ENCODE measurements at regions not wholly inside any gene's neighbourhood (a gene's known extent, or its start where the extent isn't known, plus 50 kb on each side); places are given as distances from the start of the nearest gene placed in this dataset.

- Histone ChIP-seq H3K79me2 (ENCODE audit: control insufficient read depth, insufficient read depth, low read length, unreplicated experiment) (no peaks in the 10 kb centered on the region), H3K4me1 (ENCODE audit: control insufficient read depth, insufficient read depth, low read length, unreplicated experiment) (no peaks in the 10 kb centered on the region), H3K4me3 (ENCODE audit: low read depth, low read length) (no peak overlapping the region), H3K27ac (ENCODE audit: low read depth, low read length) (no peak overlapping the region), H3K27me3 (ENCODE audit: insufficient read depth, low read length) (peaks cover 15% of the 10 kb centered on the region; the same call in 1 of the 2 replicates), H2AFZ (ENCODE audit: low read length, unreplicated experiment) (no peak overlapping the region), H3K36me3 (ENCODE audit: insufficient read depth, low read length) (no peaks in the 10 kb centered on the region)
Measured at GRCh38 chr18:11553098-11553940, 56.1 kb upstream of the SLC35G4 start.

GRCh38 chr18:11548916-11549551, 60.4 kb upstream of the SLC35G4 start:
- Histone ChIP-seq H2AFZ (ENCODE audit: low read length, unreplicated experiment) (no peak overlapping the region), H3K4me3 (ENCODE audit: low read depth, low read length) (no peak overlapping the region), H3K27me3 (ENCODE audit: insufficient read depth, low read length) (peaks cover 13% of the 10 kb centered on the region), H3K27ac (ENCODE audit: low read depth, low read length) (no peak overlapping the region), H3K4me1 (ENCODE audit: control insufficient read depth, insufficient read depth, low read length, unreplicated experiment) (no peaks in the 10 kb centered on the region), H3K79me2 (ENCODE audit: control insufficient read depth, insufficient read depth, low read length, unreplicated experiment) (no peaks in the 10 kb centered on the region), H3K36me3 (ENCODE audit: insufficient read depth, low read length) (no peaks in the 10 kb centered on the region)

DNA sequence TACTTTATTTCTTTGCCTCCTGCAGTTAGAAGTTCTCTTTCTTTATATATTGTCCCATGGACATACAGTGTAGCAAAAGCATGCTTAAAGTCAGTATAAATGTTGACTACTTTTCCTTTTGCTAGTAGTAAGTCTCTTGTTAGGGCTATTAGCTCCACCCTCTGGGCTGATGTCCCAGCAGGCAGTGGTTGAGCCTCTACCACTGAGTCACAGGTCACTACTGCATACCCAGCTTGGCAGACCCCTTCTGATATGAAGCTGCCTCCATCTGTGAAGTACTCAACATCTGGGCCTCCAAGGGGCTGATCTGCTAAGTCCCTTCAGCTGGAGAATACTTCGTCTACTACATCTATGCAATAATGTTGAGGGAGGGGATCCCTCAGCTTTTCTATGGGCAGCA, 61.0 kb upstream of the SLC35G4 start:
- peaks cover 11% of the 10 kb centered on the region for H3K27me3 ChIP-seq (ENCODE audit: insufficient read depth, low read length)
- H3K79me2 ChIP-seq (ENCODE audit: control insufficient read depth, insufficient read depth, low read length, unreplicated experiment), result no peaks in the 10 kb centered on the region
- no peak overlapping the region for H3K4me3 ChIP-seq (ENCODE audit: low read depth, low read length)
- H3K36me3 ChIP-seq (ENCODE audit: insufficient read depth, low read length), result no peaks in the 10 kb centered on the region
- H3K27ac ChIP-seq (ENCODE audit: low read depth, low read length), result no peak overlapping the region
- H3K4me1 ChIP-seq (ENCODE audit: control insufficient read depth, insufficient read depth, low read length, unreplicated experiment), result no peaks in the 10 kb centered on the region
- no peak overlapping the region for H2AFZ ChIP-seq (ENCODE audit: low read length, unreplicated experiment)

- no peaks in the 10 kb centered on the region for H3K79me2 ChIP-seq (ENCODE audit: control insufficient read depth, insufficient read depth, low read length, unreplicated experiment)
- H3K36me3 ChIP-seq (ENCODE audit: insufficient read depth, low read length), result no peaks in the 10 kb centered on the region
- H3K4me1 ChIP-seq (ENCODE audit: control insufficient read depth, insufficient read depth, low read length, unreplicated experiment), result no peaks in the 10 kb centered on the region
- H3K27me3 ChIP-seq (ENCODE audit: insufficient read depth, low read length), result no peaks in the 10 kb centered on the region; the same call in 1 of the 2 replicates
- no peak overlapping the region for H3K4me3 ChIP-seq (ENCODE audit: low read depth, low read length)
- H2AFZ ChIP-seq (ENCODE audit: low read length, unreplicated experiment), result no peak overlapping the region
- no peak overlapping the region for H3K27ac ChIP-seq (ENCODE audit: low read depth, low read length)
Measured at GRCh38 chr18:11544060-11544633, 65.2 kb upstream of the SLC35G4 start.

DNA sequence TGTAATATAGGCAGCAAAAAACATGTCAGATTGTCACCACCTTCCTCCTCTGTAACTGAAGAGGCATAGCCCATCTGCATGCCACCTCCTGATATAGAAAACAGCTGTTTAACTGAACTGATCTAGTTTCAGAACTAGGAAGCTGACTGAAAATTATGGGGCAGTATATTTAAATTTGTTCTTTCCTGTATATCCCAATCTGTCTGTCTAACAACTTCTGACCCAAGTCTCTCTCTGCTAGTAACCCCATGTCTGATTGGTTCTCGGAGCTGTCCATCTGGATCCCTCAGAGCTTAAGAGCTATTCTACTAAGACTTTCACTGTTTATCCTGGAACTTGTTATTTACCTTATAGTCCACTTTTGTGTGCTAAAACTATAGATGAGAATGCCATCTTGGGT, 68.2 kb upstream of the SLC35G4 start:
- Histone ChIP-seq H3K36me3 (ENCODE audit: insufficient read depth, low read length) (no peaks in the 10 kb centered on the region), H3K4me1 (ENCODE audit: control insufficient read depth, insufficient read depth, low read length, unreplicated experiment) (no peaks in the 10 kb centered on the region), H2AFZ (ENCODE audit: low read length, unreplicated experiment) (no peak overlapping the region), H3K27me3 (ENCODE audit: insufficient read depth, low read length) (no peaks in the 10 kb centered on the region; the same call in 1 of the 2 replicates), H3K27ac (ENCODE audit: low read depth, low read length) (no peak overlapping the region), H3K79me2 (ENCODE audit: control insufficient read depth, insufficient read depth, low read length, unreplicated experiment) (no peaks in the 10 kb centered on the region), H3K4me3 (ENCODE audit: low read depth, low read length) (no peak overlapping the region)

- Histone ChIP-seq H3K27ac (ENCODE audit: low read depth, low read length) (no peak overlapping the region), H3K36me3 (ENCODE audit: insufficient read depth, low read length) (no peaks in the 10 kb centered on the region), H2AFZ (ENCODE audit: low read length, unreplicated experiment) (no peak overlapping the region), H3K4me1 (ENCODE audit: control insufficient read depth, insufficient read depth, low read length, unreplicated experiment) (no peaks in the 10 kb centered on the region), H3K4me3 (ENCODE audit: low read depth, low read length) (no peak overlapping the region), H3K79me2 (ENCODE audit: control insufficient read depth, insufficient read depth, low read length, unreplicated experiment) (no peaks in the 10 kb centered on the region), H3K27me3 (ENCODE audit: insufficient read depth, low read length) (no peaks in the 10 kb centered on the region)
Measured at GRCh38 chr18:11533942-11534496, 75.4 kb upstream of the SLC35G4 start.

DNA sequence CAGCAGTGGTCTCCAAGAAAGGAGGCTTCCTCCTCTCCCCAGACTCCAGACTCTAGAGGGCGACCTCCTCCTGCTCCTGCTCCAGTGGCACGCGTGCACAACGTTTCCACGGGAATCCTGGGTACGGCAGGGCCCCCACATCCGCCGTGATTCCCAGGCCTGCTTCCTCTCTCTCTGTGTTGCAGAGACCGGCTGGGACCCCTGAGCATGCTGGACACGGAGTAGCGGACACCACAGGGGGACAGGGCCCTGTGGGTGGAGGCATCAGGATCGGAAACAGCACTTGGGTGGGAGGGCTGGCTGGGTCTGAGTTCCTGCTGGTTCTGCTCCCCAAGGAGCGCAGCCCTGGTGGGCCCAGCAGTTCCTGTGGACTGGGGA, 75.9 kb upstream of the SLC35G4 start:
- H3K4me1 ChIP-seq (ENCODE audit: control insufficient read depth, insufficient read depth, low read length, unreplicated experiment), result no peaks in the 10 kb centered on the region
- H3K79me2 ChIP-seq (ENCODE audit: control insufficient read depth, insufficient read depth, low read length, unreplicated experiment), result no peaks in the 10 kb centered on the region
- H2AFZ ChIP-seq (ENCODE audit: low read length, unreplicated experiment), result no peak overlapping the region
- H3K27ac ChIP-seq (ENCODE audit: low read depth, low read length), result no peak overlapping the region
- no peaks in the 10 kb centered on the region for H3K27me3 ChIP-seq (ENCODE audit: insufficient read depth, low read length)
- H3K4me3 ChIP-seq (ENCODE audit: low read depth, low read length), result no peak overlapping the region
- H3K36me3 ChIP-seq (ENCODE audit: insufficient read depth, low read length), result no peaks in the 10 kb centered on the region

- no peak overlapping the region for H3K4me3 ChIP-seq (ENCODE audit: low read depth, low read length)
- H3K27ac ChIP-seq (ENCODE audit: low read depth, low read length), result no peak overlapping the region
- H2AFZ ChIP-seq (ENCODE audit: low read length, unreplicated experiment), result no peak overlapping the region
- no peaks in the 10 kb centered on the region for H3K4me1 ChIP-seq (ENCODE audit: control insufficient read depth, insufficient read depth, low read length, unreplicated experiment)
- H3K27me3 ChIP-seq (ENCODE audit: insufficient read depth, low read length), result no peaks in the 10 kb centered on the region
- H3K36me3 ChIP-seq (ENCODE audit: insufficient read depth, low read length), result no peaks in the 10 kb centered on the region
- no peaks in the 10 kb centered on the region for H3K79me2 ChIP-seq (ENCODE audit: control insufficient read depth, insufficient read depth, low read length, unreplicated experiment)
Measured at GRCh38 chr18:11532758-11533512, 76.5 kb upstream of the SLC35G4 start.

- Histone ChIP-seq H3K4me1 (ENCODE audit: control insufficient read depth, insufficient read depth, low read length, unreplicated experiment) (peaks cover 5% of the 10 kb centered on the region), H3K79me2 (ENCODE audit: control insufficient read depth, insufficient read depth, low read length, unreplicated experiment) (no peaks in the 10 kb centered on the region), H3K27me3 (ENCODE audit: insufficient read depth, low read length) (no peaks in the 10 kb centered on the region)
Measured at GRCh38 chr18:11529081-11529480, 80.3 kb upstream of the SLC35G4 start.

GRCh38 chr18:11526675-11527074, 82.7 kb upstream of the SLC35G4 start:
- Histone ChIP-seq H3K4me1 (ENCODE audit: control insufficient read depth, insufficient read depth, low read length, unreplicated experiment) (peaks cover 16% of the 10 kb centered on the region), H2AFZ (ENCODE audit: low read length, unreplicated experiment) (no peak overlapping the region), H3K27ac (ENCODE audit: low read depth, low read length) (no peak overlapping the region), H3K4me3 (ENCODE audit: low read depth, low read length) (no peak overlapping the region), H3K27me3 (ENCODE audit: insufficient read depth, low read length) (no peaks in the 10 kb centered on the region), H3K36me3 (ENCODE audit: insufficient read depth, low read length) (no peaks in the 10 kb centered on the region), H3K79me2 (ENCODE audit: control insufficient read depth, insufficient read depth, low read length, unreplicated experiment) (no peaks in the 10 kb centered on the region)

More at GRCh38 chr18:11529081-11529480, 80.3 kb upstream of the SLC35G4 start:
- no peak overlapping the region for H2AFZ ChIP-seq (ENCODE audit: low read length, unreplicated experiment)
- H3K27ac ChIP-seq (ENCODE audit: low read depth, low read length), result no peak overlapping the region
- no peaks in the 10 kb centered on the region for H3K36me3 ChIP-seq (ENCODE audit: insufficient read depth, low read length)
- H3K4me3 ChIP-seq (ENCODE audit: low read depth, low read length), result no peak overlapping the region
